Skeletal muscle satellite cell (primary cell): ENCODE measurements at regions not wholly inside any gene's neighbourhood (a gene's known extent, or its start where the extent isn't known, plus 50 kb on each side); places are given as distances from the start of the nearest gene placed in this dataset.

Experiments
- H3K27me3 ChIP-seq: 2 replicates; pipeline ENCODE4 v1.7.0; 2013; ENCODE audit warnings: low read length; ENCODE audit not compliant: control insufficient read depth, insufficient read depth
- H3K36me3 ChIP-seq: 2 replicates; pipeline ENCODE4 v1.7.0; 2013; ENCODE audit warnings: mild to moderate bottlenecking, control low read depth, low read length; ENCODE audit not compliant: insufficient read depth
- H3K4me1 ChIP-seq: 2 replicates; pipeline ENCODE4 v1.7.0; 2013; ENCODE audit warnings: low read length; ENCODE audit not compliant: control insufficient read depth, insufficient read depth
- H3K4me2 ChIP-seq: 2 replicates; pipeline ENCODE4 v1.7.0; 2013; ENCODE audit warnings: mild to moderate bottlenecking, low read length
- H3K4me3 ChIP-seq: 2 replicates; pipeline ENCODE4 v1.7.0; 2013; ENCODE audit warnings: low read length
- H3K9ac ChIP-seq: 2 replicates; pipeline ENCODE4 v1.7.0; 2013; ENCODE audit warnings: mild to moderate bottlenecking, low read depth, low read length, moderate library complexity
- H3K9me3 ChIP-seq: replicated peaks from 2 replicates; pipeline ENCODE4 v1.7.0; 2013; ENCODE audit warnings: mild to moderate bottlenecking, control low read depth, low read length

DNA sequence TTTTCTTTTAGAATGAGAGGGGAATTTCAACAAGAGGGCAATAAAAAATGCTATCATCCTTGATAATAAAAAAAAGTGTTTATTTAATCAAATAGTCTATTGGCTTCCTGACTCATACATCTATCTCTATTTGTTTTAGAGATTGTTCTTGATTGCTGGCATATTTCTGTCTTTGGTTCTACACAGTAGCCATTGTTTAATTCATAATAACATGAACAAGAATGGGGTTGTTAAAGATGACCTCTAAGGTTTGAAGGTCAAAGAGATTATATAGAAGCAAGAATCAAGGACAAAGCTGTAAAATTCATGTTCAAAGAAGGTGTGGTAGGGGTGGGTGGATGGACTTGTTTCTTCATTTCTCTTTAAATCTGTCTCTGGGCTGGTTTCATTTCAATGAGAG, 166.0 kb upstream of the KLF12 start:
- H3K9ac ChIP-seq: no peak overlapping the region
- no peak overlapping the region for H3K4me2 ChIP-seq
- no peaks in the 10 kb centered on the region for H3K9me3 ChIP-seq
- no peaks in the 10 kb centered on the region for H3K27me3 ChIP-seq
- no peak overlapping the region for H3K4me3 ChIP-seq
- peaks cover 6% of the 10 kb centered on the region for H3K4me1 ChIP-seq
- no peaks in the 10 kb centered on the region for H3K36me3 ChIP-seq

- peaks cover 6% of the 10 kb centered on the region for H3K4me1 ChIP-seq
- H3K36me3 ChIP-seq: no peaks in the 10 kb centered on the region
- no peak overlapping the region for H3K4me2 ChIP-seq
- H3K27me3 ChIP-seq: no peaks in the 10 kb centered on the region
- H3K9me3 ChIP-seq: no peaks in the 10 kb centered on the region
- no peak overlapping the region for H3K4me3 ChIP-seq
- no peak overlapping the region for H3K9ac ChIP-seq
These were observed 165.5 kb upstream of the KLF12 start for GRCh38 chr13:74299721-74300120.

DNA sequence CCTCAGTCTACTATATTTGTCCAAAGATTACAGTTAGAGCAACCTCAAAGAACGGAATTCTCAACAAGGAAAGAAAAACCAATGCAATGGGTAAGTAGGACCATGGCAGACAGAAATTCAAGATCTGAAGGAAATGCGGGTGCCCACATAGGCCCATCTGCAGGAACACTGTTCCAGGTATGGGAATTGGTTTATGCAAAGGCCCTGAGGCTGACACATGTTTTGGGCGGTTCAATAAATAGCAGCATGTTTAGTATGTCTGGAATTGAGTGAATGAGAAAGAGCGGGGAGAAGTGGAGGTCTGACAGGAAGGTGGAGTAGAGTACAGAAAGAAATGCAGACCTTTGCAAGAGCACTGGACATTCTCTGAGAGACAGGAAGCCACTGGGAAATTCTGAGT, 164.7 kb upstream of the KLF12 start:
- no peak overlapping the region for H3K4me3 ChIP-seq
- H3K27me3 ChIP-seq: no peaks in the 10 kb centered on the region
- H3K9ac ChIP-seq: no peak overlapping the region
- H3K36me3 ChIP-seq: no peaks in the 10 kb centered on the region
- H3K4me1 ChIP-seq: peaks cover 6% of the 10 kb centered on the region
- no peaks in the 10 kb centered on the region for H3K9me3 ChIP-seq
- H3K4me2 ChIP-seq: no peak overlapping the region

DNA sequence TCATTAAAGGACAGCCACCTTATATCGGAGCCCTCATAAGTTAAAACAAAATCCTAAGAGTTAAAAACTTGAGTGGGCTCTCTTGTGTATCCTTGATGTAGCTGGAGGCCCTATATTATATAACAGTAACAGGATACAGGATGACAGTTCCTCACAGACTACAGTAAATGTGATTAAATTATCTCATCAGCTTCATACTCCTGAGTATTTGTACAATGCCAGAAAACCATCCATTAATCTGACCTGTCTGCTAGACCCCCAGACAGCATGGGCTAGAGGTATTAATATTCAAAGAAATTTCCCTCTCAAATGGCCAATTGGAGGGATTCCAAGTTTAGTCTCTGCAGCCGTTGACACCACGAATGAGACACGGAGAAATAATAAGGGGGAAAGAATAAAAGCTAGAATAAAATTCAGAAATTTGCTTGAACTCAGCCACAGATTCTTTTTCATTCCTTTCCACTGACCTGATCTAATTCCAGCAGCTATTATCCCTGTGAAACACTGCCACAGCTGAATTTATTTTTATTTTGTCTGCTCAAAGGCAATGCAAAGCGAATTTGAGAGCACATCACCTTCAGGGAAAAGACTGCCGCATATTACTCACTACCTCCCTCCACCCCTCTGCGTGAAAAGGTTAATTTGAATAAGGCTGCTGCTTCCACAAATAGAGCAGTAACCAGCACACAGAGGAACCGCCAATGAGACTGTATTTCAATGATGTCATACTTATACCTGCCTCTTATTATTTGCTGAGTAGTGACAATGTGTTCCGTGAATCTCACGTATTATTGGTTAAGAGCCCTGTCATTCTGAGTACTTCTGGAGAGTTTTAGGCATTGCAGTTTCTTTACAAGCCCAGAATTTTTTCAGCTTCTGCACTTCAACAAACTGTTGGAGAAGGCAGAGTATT, 155.9 kb upstream of the KLF12 start:
- H3K36me3 ChIP-seq: no peaks in the 10 kb centered on the region
- H3K9ac ChIP-seq: no peak overlapping the region
- H3K4me2 ChIP-seq: peak overlapping the region; percentile 64
- peaks cover 28% of the 10 kb centered on the region for H3K4me1 ChIP-seq
- H3K9me3 ChIP-seq: no peaks in the 10 kb centered on the region
- H3K4me3 ChIP-seq: peak overlapping the region; percentile 41
- H3K27me3 ChIP-seq: no peaks in the 10 kb centered on the region

GRCh38 chr13:74289107-74289506, 154.9 kb upstream of the KLF12 start:
- no peak overlapping the region for H3K4me3 ChIP-seq

DNA sequence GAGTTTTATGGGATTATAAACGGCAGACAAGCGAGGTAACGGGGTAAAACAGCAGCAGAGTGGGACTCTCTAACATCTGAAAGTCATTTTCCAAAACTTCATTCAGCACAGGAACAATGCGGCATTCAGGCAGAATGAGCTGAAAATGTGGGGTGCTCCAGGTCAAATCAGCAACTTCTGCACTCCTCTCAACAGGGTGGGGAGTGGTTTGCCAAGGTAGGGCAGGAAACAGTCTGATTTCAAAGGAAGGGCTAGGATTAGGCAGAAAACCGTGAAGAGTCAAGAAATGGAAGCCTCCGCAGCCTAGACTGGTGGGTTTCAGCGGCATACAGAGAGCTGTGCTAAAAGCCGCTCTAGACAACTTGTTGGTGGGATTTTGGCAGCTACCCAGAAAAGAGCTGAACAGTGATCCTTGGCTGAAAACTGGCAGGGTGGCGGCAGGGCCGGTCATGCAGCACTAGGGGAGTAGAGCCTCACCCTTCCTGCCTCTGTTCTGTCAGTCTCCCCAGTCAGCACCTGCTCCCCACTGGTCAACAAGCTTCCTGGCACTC, 154.2 kb upstream of the KLF12 start:
- H3K36me3 ChIP-seq: no peaks in the 10 kb centered on the region
- peak overlapping the region; percentile 54 for H3K4me2 ChIP-seq
- peak overlapping the region; percentile 22 for H3K9ac ChIP-seq
- H3K27me3 ChIP-seq: no peaks in the 10 kb centered on the region
- H3K4me3 ChIP-seq: peak overlapping the region; percentile 31
- H3K9me3 ChIP-seq: no peaks in the 10 kb centered on the region
- peaks cover 28% of the 10 kb centered on the region for H3K4me1 ChIP-seq

More at GRCh38 chr13:74289107-74289506, 154.9 kb upstream of the KLF12 start:
- Histone ChIP-seq H3K9me3 (no peaks in the 10 kb centered on the region), H3K27me3 (no peaks in the 10 kb centered on the region), H3K4me1 (peaks cover 28% of the 10 kb centered on the region), H3K4me2 (peak overlapping the region; percentile 54), H3K9ac (no peak overlapping the region), H3K36me3 (no peaks in the 10 kb centered on the region)

DNA sequence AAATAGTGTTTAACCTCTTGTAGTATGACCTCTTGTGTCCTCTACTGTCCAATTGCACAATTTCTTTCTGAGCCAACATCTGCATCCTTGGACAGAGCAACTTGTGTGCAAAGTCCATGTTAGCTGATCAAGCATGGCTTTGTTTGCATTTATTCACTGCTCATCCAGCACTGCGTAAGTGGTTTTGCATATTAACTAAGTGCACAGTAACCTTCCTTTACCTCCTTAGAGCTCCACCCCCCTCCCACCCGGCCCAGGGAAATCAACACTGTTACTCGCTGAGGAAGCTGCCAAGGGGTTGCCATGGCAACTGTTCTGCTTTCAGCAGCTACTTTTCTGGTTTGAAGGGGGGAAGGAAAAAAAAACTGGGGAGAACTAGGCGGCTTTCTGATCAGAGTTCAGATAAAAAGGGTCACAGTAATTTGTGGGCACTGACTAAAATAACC, 153.5 kb upstream of the KLF12 start:
- Histone ChIP-seq H3K4me3 (peak overlapping the region; percentile 31), H3K4me2 (peak overlapping the region; percentile 54), H3K36me3 (no peaks in the 10 kb centered on the region), H3K27me3 (no peaks in the 10 kb centered on the region), H3K4me1 (peaks cover 28% of the 10 kb centered on the region), H3K9me3 (no peaks in the 10 kb centered on the region), H3K9ac (no peak overlapping the region)

GRCh38 chr13:74280795-74281490, 146.7 kb upstream of the KLF12 start:
- no peaks in the 10 kb centered on the region for H3K4me1 ChIP-seq
- H3K9me3 ChIP-seq: no peaks in the 10 kb centered on the region
- no peak overlapping the region for H3K9ac ChIP-seq
- H3K36me3 ChIP-seq: no peaks in the 10 kb centered on the region
- H3K4me3 ChIP-seq: no peak overlapping the region
- no peak overlapping the region for H3K4me2 ChIP-seq
- H3K27me3 ChIP-seq: no peaks in the 10 kb centered on the region

DNA sequence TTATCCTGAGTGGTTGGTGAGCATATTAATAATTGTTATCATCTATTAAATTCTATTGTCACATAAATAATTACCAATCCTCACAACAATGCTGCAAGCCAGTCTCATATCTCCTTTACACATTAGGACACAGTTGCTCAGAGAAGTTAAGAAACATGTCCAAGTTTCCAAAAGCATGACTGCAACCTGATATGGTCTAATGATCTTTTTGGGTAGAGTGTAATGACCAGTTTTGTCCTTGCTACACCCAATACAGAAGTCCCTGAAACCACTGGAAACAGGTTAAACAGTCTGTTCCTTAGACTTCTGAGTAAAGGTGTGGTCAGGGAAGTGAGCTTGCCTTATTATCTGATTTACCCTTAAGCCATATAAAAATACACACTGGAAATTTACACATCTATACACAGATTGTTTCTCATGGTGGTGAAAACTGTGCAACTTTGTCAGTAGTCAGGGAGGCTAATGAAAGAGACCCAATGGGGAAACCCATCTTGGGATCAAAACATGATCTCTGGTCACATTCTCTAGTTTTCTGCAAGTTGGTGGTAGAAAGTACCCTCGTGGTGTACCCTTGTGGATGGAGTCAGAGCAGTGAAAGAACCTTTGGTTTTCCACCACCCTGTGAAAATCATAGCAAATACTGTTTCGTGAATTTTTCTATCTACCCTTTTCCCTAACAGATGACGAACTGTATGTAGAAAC, 146.0 kb upstream of the KLF12 start:
- no peaks in the 10 kb centered on the region for H3K9me3 ChIP-seq
- H3K9ac ChIP-seq: no peak overlapping the region
- peaks cover under 1% of the 10 kb centered on the region for H3K4me1 ChIP-seq

GRCh38 chr13:74278901-74279300, 144.7 kb upstream of the KLF12 start:
- Histone ChIP-seq H3K4me1 (peaks cover 10% of the 10 kb centered on the region), H3K4me2 (no peak overlapping the region), H3K9ac (no peak overlapping the region), H3K27me3 (no peaks in the 10 kb centered on the region), H3K9me3 (no peaks in the 10 kb centered on the region), H3K36me3 (no peaks in the 10 kb centered on the region), H3K4me3 (no peak overlapping the region)

More for the DNA sequence above, 146.0 kb upstream of the KLF12 start:
- Histone ChIP-seq H3K36me3 (no peaks in the 10 kb centered on the region), H3K27me3 (no peaks in the 10 kb centered on the region), H3K4me3 (no peak overlapping the region), H3K4me2 (no peak overlapping the region)

DNA sequence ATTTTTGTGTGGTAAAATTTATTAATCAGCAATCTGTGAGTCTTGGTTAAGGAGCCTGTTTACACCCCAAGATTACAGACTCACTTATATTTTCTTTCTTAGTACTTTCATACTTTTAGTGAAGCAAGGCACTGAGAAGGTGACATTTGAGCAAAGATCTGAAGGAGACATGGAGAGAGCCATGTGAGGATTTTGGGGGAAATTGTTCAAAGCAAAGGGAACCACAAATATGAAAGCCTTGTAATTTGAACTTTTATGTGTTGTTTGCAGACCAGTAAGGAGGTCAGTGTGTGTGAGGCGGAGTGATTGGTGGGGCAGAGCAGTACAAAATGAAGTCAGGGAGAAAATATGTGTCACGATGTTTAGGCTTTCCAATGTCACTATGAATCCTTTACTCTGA, 140.7 kb upstream of the KLF12 start:
- Histone ChIP-seq H3K36me3 (no peaks in the 10 kb centered on the region), H3K27me3 (no peaks in the 10 kb centered on the region), H3K9ac (no peak overlapping the region), H3K9me3 (no peaks in the 10 kb centered on the region), H3K4me3 (no peak overlapping the region), H3K4me1 (peaks cover 10% of the 10 kb centered on the region), H3K4me2 (no peak overlapping the region)
